HG02763 (cell line): ENCODE measurements at regions not wholly inside any gene's neighbourhood (a gene's known extent, or its start where the extent isn't known, plus 50 kb on each side); places are given as distances from the start of the nearest gene placed in this dataset.
"Not testable (repeated sequence)": the region's sequence is repeated elsewhere in the genome, so short reads cannot be mapped to it uniquely, and the experiment has no call there.

ENCODE experiments used
- ATAC-seq: cut with Tn5 transposase; IDR thresholded peaks from one replicate; pipeline ENCODE4 v1.9.1; 2021; ENCODE audit warnings: mild to moderate bottlenecking, moderate library complexity; ENCODE audit not compliant: unreplicated experiment

DNA sequence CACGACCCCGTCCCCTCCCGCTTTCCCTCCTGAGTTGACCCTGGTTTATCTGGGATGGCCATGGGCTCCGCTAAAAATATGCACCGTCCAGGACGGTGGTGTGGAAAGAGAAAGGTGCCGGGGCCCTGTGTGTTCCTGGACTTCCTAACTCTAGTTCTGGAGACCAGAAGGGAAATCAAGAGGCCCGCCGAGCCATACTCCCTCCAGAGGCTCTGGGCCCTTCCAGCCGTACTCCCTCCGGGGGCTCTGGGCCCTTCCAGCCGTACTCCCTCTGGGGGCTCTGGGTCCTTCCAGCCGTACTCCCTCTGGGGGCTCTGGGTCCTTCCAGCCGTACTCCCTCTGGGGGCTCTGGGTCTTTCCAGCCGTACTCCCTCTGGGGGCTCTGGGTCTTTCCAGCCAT, 168.5 kb downstream of the LAT start:
- ATAC-seq: not testable (repeated sequence)

DNA sequence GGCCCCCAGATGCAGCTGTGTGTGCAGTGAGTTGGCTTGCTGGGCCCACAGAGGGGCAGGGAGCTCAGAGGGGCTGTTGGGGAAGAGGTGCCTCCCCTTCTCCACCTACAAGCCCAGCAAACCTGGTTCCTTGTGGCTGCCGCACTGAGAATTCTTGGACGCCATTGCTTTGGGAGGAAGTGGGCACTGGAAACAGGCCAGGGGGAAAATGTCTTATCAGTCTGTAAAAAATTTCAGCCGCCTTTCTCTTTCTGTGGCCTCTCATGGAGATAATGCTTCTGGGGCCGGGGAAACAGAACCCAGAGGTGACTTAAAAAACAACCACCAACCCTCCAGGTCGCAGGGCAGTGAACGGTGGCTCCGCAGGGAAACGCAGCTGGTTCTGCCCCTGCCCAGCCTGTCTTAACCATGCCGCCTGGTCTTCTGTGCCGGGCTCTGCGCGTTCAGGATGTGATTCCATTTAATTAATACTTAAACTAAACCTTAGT, 167.7 kb downstream of the LAT start:
- ATAC-seq: not testable (repeated sequence)

DNA sequence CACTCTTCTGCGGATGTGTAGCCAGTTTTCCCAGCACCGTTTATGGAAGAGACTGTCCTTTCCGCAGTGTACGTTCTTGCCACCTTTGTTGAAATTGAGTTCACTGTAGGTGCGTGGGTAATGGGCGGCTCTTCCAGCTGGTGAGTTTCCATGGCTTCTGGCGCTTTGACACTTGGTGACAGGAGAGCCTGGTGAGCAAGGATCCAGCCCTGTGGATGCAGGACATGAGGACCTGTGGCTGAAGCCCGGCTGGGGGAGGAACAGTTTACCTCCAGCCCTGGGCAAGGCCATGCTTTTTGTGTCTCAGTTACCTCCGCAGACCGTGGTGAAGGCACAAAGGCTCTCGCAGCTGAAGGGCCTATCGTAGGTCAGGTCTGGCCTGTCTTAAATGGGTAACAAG, 166.5 kb downstream of the LAT start:
- ATAC-seq: no peak

DNA sequence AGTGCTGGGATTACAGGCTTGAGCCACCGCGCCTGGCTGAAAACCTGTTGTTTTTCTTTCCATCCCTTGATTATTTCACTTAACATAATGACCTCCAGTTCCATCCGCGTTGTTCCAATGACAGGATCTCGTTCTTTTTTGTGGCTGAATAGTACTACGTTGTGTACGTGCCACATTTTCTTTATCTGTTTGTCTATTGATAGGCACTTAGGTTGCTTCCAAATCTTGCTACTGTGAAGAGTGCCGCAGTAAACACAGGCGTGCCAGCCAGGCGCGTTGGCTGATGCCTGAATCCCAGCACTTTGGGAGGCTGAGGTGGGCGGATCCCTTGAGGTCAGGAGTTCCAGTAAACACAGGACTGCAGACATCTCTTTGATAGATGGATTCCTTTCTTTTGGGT, 165.1 kb downstream of the LAT start:
- ATAC-seq: not testable (repeated sequence)

DNA sequence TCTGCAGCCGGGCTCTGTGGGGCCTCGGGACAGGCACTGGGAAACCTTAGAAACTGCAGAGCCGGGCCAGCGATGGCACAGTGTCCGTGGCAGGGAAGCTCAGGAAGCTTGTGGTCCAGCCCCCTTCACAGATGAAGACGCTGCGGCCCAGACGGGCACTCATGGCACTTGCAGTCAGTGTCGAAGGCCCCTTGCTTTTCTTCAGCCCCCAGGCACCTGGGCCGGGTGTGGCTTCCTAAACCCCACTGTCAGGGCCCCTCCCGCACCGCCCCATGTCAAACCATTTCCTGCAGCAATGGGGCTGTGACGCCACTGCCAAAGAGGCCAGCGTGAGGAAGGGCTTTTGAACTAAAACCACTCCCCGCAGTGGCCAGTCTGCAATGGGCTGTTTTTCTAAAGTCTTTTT, 164.0 kb downstream of the LAT start:
- ATAC-seq: no peak

DNA sequence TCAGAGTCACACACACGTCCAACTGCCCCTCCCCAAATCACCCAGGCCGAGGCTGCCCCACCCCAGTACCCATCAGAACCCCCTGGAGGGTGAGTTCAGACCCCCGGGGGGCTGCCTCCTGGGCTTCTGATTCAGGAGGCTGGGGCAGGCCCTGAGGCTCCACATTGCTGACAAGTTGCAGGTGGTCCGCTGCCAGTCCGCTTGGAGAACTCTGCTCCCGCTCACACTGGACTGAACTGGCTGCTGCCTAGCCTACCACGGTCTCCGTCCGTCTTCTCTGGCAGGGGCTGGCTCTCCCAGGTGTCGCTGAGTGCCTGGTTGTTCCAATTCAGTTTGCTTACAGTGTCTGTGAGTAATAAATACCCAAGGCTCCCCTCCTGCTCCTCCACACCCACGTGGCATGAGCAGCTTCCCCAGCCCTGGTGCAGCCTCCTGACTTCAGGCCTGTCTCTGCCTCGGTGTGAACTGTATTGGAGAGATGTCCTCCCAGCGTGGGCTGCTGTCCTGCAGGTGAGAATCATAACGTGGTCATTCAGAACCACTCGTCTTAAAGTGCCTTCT, 163.4 kb downstream of the LAT start:
- ATAC-seq: no peak

DNA sequence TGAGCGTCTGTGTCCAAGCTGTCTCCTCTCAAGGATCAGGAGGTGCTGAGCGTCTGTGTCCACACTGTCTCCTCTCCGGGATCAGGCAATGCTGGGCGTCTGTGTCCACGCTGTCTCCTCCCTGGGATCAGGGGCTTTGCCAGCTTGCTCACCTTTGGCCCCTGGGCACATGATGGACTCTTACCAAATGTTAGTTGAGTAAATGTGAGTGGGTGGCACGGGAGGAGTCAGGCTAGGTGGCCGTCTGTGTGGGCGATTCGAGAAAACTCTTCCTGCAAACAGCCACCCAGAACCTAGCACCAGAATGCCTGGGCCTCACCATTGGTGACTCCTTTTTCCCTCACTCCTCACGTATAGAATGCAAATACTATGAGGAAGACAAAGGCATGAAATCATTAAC, 162.9 kb downstream of the LAT start:
- ATAC-seq: not testable (repeated sequence)

DNA sequence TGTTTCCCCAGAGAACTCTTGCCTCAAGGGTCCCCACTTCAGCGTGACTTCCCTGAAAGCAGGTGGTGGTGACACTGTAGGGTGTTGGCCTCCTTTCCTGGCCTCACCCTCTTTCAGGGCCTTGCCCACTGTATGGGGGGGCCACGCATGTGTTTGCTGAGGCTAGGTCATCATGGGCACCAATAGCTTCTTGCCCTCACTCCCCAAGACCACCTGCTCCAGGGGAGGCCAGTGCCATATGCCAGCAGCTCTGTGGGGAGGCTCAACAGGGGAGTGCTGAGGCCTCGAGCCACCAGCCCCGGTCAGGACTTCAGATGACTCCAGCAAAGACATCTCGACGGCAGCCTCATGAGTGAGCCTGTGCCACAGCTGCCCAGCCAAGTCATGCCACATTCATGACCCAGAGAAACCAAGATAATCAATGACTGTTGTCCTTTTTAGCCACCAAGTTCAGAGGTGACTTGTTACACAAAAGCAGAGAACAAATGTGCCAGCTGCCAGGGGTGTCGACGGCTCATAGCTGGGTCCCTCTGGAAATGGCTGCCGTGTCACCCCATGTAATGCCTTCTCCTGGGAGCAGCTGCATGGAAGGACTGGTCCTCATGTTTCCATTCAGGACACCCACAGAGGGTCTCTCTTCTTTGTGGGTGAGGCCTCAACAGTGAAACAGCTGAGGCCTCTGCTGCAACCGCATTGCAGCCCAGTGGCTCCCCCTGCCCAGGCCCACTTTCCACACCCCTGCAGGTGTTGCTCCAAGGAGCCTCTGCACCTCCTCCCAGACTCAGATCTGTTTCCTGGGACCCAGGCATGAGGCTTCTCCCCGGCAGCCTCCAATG, 162.2 kb downstream of the LAT start:
- not testable (repeated sequence) for ATAC-seq

DNA sequence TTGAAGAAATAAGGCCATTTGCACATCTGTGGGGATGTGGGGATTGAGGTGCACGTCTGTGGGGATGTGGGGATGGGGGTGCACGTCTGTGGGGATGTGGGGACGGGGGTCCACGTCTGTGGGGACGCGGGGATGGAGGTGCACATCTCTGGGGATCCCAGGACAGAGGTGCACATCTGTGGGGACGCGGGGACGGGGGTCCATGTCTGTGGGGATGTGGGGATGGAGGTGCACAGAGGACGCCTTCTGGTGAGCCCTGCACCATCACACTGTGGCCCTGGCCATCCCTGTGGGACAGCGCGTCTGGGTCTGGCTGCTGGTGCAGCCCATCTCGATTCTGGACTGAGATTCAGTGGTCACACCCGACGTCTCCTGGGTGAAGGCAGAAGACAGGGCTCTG, 161.4 kb downstream of the LAT start:
- no peak for ATAC-seq

DNA sequence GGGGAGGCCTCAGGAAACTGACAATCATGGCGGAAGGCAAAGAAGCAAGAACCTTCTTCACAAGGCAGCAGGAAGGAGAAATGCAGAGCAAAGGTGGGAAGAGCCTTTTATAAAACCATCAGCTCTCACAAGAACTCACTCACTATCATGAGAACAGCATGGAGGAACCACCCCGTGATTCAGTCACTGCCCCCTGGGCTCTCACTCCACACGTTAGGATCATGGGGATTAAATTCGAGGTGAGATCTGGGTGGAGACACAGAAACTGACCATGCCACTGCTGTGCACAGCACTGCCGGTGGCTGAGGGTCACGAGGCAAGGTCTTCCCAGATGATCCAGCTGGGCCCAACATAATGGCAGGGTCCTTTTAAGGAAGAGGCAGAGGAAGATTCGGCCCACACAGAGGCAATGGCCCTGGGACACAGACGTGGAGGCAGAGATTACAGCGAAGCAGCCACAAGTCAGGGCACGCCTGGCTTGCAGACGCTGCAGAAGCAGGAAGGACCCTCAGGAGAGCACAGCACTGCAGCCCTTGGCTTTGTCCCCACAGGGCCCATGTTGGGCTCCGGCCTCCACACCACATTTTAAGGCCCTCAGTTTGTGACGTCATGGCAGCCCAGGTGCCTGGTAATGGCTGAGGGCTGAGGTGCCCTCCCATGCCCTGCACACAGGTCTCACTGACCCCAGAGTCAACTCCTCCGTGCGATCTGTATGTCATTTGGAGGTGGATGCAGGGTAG, 160.8 kb downstream of the LAT start:
- ATAC-seq: not testable (repeated sequence)

DNA sequence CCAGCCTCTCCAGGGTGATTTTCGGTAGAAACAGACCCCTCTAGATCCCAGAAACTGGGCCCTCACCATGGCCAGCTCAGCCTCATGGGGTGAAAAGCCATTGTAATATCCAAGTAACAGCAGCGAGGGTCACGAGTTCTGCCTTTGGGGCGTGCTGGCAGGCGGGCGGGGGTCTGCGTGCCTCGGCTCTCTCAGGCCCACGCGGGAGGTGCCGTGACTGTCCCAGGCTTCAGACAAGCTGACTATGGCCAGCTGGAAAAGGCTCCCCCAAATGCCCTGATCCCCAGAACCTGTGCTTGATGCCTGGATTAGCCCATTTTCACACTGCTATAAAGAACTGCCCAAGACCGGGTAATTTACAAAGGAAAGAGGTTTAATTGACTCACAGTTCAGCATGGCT, 160.2 kb downstream of the LAT start:
- not testable (repeated sequence) for ATAC-seq

DNA sequence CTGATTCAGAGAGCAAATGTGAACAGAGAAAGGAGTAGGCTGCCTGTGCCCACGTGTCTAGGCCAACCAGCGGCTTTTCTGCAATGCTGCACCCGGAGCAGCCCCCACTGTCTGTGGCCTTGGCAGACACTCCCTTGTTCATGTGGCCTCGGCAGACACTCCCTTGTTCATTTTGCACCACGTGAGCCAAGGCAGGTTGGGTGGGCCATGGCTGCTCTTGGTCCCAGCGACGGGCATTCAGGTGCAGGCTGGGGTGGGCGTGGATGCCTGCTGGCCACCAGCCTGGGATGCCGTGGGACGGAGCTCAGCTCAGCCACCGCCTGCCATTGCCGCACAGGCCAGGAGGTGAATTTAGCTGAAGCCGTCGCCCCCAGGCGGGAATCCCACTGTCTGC, 159.8 kb downstream of the LAT start:
- not testable (repeated sequence) for ATAC-seq

DNA sequence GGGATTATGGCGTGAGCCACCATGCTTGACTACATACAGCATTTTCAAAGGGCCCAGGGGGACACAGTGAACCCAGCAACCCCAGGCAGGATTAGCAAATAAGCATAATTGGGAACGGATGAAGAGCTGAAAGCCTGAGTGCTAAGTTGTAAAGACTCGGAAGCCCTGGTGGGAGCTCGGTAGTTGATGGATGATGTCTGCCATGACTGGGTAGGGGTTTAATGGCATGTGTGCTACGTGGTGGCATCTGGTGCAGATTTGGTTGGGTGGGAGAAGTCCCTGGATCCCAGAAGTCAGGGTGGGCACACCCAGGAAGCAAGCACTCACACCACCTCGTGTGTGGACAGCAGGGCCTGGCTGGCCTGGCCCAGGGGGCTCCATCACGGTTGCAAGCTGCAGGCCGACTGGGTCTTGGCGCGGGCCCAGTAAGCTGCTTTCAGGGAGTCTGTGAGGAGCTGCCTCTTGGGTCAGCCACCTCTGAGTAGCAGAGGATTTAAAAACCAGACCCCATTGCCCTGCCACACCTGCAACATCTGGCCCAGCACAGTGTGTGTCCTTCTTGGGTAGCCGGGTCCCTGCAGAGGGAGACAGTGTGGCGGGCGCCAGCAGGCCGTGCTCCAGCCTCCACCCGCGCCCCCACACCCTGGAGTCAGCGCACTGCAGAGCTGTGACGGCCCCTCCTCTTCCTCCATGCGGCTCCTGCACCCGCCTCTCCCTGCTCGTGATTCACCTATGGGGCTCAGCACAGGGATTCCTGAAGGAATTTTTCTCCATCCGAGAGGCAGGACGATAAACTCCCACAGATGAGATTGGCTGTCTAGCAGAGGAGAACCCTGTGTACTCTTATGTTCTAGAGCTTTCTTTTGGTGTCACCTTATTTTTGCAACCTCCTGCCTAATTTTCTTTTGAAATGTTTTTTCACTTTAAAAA, 159.2 kb downstream of the LAT start:
- ATAC-seq: not testable (repeated sequence)

DNA sequence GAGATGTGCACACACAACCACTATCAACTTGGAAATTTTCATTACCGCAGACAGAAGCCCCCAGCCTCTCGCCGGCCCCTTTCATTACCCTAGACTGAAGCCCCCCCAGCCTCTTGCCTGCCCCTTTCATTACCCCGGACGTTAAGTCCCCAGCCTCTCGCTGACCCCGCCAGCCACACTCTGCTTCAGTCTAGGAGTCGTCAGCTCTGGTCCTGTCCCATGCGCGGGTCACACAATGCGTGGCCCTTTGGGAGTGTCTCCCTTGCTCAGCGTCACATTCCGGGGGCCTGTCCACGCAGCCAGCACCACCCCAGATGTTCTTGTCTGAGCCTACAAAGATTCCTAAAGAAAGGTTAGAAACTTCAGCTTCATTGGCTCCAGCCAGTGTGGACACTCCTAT, 157.7 kb downstream of the LAT start:
- not testable (repeated sequence) for ATAC-seq

DNA sequence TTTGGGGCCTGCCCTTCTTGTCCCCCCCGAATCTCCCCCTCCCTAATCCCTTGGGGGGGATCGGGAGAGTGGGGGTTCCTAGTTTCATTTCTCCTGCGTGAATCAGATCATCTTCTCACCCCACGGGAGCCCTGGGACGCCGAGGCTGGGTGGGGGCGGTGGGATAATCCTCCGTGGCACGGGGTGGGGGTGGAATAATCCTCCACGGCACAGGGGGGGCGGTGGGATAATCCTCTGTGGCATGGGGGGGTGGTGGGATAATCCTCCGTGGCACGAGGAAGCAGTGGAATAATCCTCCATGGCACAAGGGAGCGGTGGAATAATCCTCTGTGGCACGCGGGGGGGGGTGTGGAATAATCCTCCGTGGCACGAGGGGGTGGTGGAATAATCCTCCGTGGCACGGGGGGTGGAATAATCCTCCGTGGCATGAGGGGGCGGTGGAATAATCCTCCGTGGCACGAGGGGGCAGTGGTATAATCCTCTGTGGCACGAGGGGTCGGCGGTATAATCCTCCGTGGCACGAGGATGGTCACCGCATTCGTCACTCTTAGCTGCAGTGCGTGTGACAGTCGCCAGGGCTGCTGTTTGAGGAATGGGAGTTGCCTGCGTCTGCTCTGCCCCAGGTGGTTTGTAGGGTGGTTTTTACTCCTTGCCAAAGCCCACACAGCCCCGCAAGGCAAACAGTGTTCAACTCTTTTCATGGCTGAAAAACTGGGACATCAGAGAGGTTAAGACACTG, 156.9 kb downstream of the LAT start:
- no peak for ATAC-seq

DNA sequence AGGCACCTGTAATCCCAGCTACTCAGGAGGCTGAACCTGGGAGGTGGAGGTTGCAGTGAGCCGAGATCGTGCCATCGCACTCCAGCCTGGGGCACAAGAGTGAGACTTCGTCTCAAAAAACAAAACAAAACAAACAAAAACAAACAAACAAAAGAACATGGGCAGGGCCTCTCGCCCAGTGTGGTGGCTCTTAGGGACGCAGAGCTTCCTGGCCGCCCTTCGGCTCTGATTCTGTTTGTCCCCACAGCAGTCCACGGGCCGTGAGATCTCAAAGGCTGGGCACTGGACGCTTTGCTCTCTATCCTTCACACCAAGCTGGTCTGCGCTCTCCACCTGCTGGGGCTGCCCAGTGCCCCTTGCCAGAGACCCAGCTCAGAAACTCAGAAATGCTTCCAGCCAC, 156.3 kb downstream of the LAT start:
- ATAC-seq: not testable (repeated sequence)

DNA sequence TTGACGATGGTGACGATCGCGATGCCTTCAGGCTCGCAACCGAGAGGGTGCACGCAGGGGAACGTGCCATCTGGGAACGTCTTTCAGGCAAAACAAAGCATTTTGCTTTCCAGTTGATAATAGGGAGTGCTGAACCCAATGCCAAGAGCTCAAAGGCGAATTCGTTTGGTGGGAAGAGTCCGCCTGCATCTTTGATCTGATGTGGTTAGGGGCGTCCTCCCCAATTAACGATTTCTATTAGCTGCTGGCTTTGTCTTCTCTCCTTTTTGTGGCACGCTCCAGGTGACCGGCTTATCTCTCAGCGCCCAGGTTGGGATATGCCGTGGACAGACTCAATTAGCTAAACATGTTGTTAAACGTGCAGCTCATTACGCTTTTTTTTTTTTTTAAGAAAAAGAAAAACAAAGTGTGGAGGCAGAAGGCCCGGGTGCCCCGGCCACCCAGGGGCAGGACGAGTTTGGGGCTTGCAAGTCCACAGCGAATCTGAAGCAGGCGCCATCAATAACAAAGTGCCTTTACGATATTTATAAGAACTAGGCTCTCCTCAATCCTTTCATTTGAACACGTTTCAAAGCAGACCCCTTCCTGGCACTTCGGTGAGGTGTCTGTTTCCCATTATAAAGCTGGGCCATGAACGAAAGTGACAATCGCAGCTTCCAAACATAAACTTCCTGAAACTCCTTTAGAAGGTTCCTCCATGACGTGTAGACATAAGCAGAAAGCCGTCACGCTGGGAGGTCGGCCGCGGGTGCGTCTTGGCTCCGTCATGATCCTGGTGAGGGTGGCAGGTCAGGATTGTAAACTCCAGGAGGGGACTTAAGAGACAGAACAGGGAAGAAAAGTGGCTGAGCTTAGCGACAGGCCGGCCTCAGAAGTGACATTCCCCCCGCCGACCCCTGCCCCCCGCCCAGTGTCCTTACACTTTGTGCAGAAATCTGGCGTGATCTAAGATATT, 155.3 kb downstream of the LAT start:
- ATAC-seq: not testable (repeated sequence)

DNA sequence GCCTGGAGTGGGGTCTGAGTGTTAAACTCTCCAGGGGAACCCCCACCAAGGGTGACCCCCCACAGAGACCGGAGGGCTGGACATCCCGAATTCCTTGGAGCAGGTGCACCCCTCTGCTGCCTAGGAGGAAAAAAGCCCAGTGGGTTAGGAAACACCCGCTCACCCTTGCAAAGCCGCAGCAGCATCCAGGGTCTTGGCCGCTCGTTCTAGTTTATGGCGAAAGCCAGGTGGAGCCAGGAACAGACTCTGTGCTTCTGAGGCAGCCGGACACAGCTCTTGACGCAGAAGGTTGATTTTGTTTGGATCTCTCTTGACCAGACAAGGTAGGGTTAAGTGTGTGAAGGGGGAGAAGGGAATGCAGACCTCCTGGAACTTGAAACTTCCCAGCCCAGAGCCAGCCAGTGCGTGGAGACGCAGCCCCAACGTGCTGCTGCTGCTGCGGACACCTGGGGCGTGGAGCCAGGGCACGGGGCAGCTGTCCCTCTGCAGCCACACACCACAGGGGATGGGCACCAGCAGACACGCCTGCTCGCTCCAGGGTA, 154.5 kb downstream of the LAT start:
- ATAC-seq: no peak

DNA sequence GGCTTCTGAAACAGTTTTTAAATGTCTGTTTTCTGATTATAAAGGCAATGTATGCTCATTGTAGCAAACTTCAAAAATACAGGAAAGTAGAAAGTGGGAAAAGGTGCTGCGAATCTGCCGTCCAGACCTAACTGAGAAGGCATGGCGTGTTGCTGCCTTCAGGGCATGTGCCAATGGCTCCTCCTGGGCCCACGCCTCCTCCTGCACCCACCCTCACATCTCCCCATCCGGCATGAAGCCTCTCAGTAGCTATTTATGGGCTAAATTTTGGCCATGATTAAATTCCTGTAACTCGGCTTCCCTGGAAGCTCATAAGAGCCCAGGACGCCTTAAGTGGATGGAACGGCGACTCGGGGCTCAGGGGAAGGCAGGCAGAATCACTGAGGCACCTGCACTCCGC, 153.8 kb downstream of the LAT start:
- not testable (repeated sequence) for ATAC-seq
